ENCODE measurements at regions not wholly inside any gene's neighbourhood (a gene's known extent, or its start where the extent isn't known, plus 50 kb on each side); places are given as distances from the start of the nearest gene placed in this dataset.

DNA sequence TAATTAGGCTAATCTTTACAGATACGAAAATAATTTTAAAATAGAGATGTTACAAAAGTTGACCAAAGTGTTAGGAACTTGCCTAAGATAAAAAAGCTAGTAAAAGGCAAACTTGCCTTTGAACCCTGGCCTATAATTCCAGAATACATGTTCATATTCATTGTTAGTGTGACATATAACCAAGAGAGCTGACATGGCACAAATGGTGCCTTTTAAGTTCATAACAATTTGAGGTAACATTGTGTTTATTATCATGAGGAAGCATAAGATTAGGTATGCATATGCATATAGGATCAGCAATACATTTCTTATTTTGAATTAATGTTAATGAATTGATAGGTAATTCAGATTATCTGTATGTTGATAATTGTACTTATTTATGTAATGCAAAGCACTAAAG lies 1537.9 kb upstream of the PRR20A start:
- ChIA-PET POLR2A (ENCODE audit: unreplicated experiment) (no interaction called here), CTCF (no interaction called here)
- H3K27me3 ChIP-seq (ENCODE audit: low read length) = no peaks in the 10 kb centered on the region
- H4K20me1 ChIP-seq (ENCODE audit: low read length) = no peaks in the 10 kb centered on the region
- BruUV-seq (replicated peaks) = no TSS peak
- no peak overlapping the region for H3K4me2 ChIP-seq (ENCODE audit: low read length)
- no peaks in the 10 kb centered on the region for H3K36me3 ChIP-seq (ENCODE audit: low read depth, low read length)
- H3K9ac ChIP-seq (ENCODE audit: low read length) = no peak overlapping the region
- no peaks in the 10 kb centered on the region for H3K79me2 ChIP-seq (ENCODE audit: low read length)
- H3K9me2 ChIP-seq (replicated peaks; ENCODE audit: low read length) = no peaks in the 10 kb centered on the region
- H3K4me3 ChIP-seq (ENCODE audit: low read length) = no peak overlapping the region
- intact Hi-C loops (cut with micrococcal nuclease) = no loop called here
- H3K9me3 ChIP-seq (ENCODE audit: low read length) = no peaks in the 10 kb centered on the region
- no peaks in the 10 kb centered on the region for H3K4me1 ChIP-seq (ENCODE audit: insufficient read depth, low read length)
- ATAC-seq (no peak), DNase-seq (no peak)
- H3K27ac ChIP-seq (ENCODE audit: low read length) = no peak overlapping the region
- TF ChIP-seq EZH2phosphoT487 (IDR thresholded peaks at IDR 0.05; ENCODE audit: borderline replicate concordance, low read length) (no peak), EZH2 (IDR thresholded peaks at IDR 0.05; ENCODE audit: low read length, unreplicated experiment) (no peak)
- TF ChIP-seq, protein P1, sequence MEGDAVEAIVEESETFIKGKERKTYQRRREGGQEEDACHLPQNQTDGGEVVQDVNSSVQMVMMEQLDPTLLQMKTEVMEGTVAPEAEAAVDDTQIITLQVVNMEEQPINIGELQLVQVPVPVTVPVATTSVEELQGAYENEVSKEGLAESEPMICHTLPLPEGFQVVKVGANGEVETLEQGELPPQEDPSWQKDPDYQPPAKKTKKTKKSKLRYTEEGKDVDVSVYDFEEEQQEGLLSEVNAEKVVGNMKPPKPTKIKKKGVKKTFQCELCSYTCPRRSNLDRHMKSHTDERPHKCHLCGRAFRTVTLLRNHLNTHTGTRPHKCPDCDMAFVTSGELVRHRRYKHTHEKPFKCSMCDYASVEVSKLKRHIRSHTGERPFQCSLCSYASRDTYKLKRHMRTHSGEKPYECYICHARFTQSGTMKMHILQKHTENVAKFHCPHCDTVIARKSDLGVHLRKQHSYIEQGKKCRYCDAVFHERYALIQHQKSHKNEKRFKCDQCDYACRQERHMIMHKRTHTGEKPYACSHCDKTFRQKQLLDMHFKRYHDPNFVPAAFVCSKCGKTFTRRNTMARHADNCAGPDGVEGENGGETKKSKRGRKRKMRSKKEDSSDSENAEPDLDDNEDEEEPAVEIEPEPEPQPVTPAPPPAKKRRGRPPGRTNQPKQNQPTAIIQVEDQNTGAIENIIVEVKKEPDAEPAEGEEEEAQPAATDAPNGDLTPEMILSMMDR (conservative IDR thresholded peaks at IDR 0.05; ENCODE audit: low read depth, low read length) = no peak
- no peak overlapping the region for H2AFZ ChIP-seq (ENCODE audit: low read length)
- no peaks in the 10 kb centered on the region for H3F3A ChIP-seq (ENCODE audit: low read length, unreplicated experiment)

DNA sequence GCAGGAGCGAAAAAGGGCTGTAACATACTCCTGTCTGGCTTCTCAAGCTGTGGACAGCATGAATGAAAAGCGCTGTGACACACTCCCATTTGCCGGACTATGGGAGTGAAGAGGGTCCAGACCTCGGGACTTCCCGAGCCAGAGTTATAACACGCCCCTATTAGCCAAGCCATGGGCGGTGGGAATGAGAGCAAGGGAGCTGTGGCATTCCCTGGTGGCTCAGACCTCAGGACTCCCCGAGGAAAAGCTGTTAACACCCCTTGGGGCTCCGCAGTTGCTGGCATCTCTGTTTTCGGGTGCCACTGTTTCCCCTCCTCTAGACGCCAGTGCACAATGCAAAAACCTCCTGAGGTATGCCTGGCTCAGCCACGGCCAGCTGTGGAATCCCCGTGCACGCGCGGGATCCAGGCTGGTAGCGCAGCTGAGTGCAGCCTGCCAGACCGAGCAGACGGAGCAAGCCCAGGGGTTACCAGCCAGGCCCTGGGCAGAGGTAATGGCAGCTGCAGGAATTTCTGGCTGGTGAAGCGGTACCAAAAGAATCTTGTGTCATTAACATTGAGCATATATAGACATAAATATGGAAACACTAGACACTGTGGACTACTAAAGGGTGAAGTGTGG lies 1534.6 kb upstream of the PRR20A start:
- TF ChIP-seq EZH2 (IDR thresholded peaks at IDR 0.05; ENCODE audit: low read length, unreplicated experiment) (no peak), EZH2phosphoT487 (IDR thresholded peaks at IDR 0.05; ENCODE audit: borderline replicate concordance, low read length) (no peak)
- TF ChIP-seq, protein P1 (conservative IDR thresholded peaks at IDR 0.05; ENCODE audit: low read depth, low read length) = no peak
- H2AFZ ChIP-seq (ENCODE audit: low read length) = no peak overlapping the region
- ATAC-seq (no peak), DNase-seq (no peak)
- intact Hi-C loops (cut with micrococcal nuclease) = no loop called here
- H3K9me3 ChIP-seq (ENCODE audit: low read length) = no peaks in the 10 kb centered on the region
- no peak overlapping the region for H3K27ac ChIP-seq (ENCODE audit: low read length)
- H3K36me3 ChIP-seq (ENCODE audit: low read depth, low read length) = no peaks in the 10 kb centered on the region
- CTCF ChIA-PET = no interaction called here
- H3K4me2 ChIP-seq (ENCODE audit: low read length) = no peak overlapping the region
- POLR2A ChIA-PET (ENCODE audit: unreplicated experiment) = no interaction called here
- BruUV-seq (replicated peaks) = no TSS peak
- H3F3A ChIP-seq (ENCODE audit: low read length, unreplicated experiment) = no peaks in the 10 kb centered on the region
- no peaks in the 10 kb centered on the region for H4K20me1 ChIP-seq (ENCODE audit: low read length)
- H3K9ac ChIP-seq (ENCODE audit: low read length) = no peak overlapping the region
- no peaks in the 10 kb centered on the region for H3K9me2 ChIP-seq (replicated peaks; ENCODE audit: low read length)
- H3K4me1 ChIP-seq (ENCODE audit: insufficient read depth, low read length) = no peaks in the 10 kb centered on the region
- H3K4me3 ChIP-seq (ENCODE audit: low read length) = no peak overlapping the region
- H3K79me2 ChIP-seq (ENCODE audit: low read length) = no peaks in the 10 kb centered on the region
- no peaks in the 10 kb centered on the region for H3K27me3 ChIP-seq (ENCODE audit: low read length)

DNA sequence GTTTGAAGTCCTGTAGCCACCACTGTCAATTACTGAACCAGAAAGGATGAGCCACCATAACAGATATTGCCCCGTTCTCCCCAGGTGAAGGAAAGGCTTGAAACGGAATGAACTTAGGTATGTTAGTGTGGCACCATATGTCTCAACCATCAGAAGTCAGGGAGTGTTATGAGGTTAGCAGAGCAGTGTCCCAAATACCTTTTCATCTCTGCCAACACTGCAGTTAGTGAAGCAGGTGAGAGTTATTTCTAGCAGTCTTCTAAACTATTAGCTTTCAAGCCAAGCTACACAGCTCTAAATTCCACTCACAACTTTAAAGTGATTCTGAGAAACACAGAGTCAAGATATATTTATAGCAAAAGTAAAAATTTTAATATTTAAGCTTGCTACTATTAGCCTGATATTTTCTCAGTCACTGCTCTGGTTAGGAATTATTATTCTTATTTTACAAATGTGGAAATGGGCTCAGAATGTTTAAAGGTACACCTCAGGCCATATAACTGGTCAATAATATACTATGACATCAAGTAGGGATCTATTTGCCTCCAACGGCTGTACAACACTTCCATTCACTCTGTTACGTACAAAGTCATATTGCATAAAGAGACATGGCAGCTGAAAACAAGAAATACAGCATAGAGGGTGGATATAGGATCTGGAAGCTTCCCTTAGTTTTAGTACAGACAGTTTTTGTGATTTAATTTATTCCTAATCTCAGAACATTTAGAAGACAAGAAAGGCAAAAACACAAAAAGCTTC lies 1527.1 kb upstream of the PRR20A start:
- no peak overlapping the region for H3K9ac ChIP-seq (ENCODE audit: low read length)
- no peak overlapping the region for H3K27ac ChIP-seq (ENCODE audit: low read length)
- no TSS peak for BruUV-seq (replicated peaks)
- H3K27me3 ChIP-seq (ENCODE audit: low read length) = no peaks in the 10 kb centered on the region
- DNase-seq (no peak), ATAC-seq (no peak)
- CTCF ChIA-PET = no interaction called here
- no peak overlapping the region for H3K4me2 ChIP-seq (ENCODE audit: low read length)
- H3K9me3 ChIP-seq (ENCODE audit: low read length) = no peaks in the 10 kb centered on the region
- no peaks in the 10 kb centered on the region for H3K79me2 ChIP-seq (ENCODE audit: low read length)
- H3K4me3 ChIP-seq (ENCODE audit: low read length) = no peak overlapping the region
- POLR2A ChIA-PET (ENCODE audit: unreplicated experiment) = no interaction called here
- H3K9me2 ChIP-seq (replicated peaks; ENCODE audit: low read length) = no peaks in the 10 kb centered on the region
- no peaks in the 10 kb centered on the region for H4K20me1 ChIP-seq (ENCODE audit: low read length)
- H2AFZ ChIP-seq (ENCODE audit: low read length) = no peak overlapping the region
- intact Hi-C loops (cut with micrococcal nuclease) = no loop called here
- H3K4me1 ChIP-seq (ENCODE audit: insufficient read depth, low read length) = no peaks in the 10 kb centered on the region
- H3K36me3 ChIP-seq (ENCODE audit: low read depth, low read length) = no peaks in the 10 kb centered on the region
- TF ChIP-seq, protein P1 (conservative IDR thresholded peaks at IDR 0.05; ENCODE audit: low read depth, low read length) = no peak
- TF ChIP-seq EZH2phosphoT487 (IDR thresholded peaks at IDR 0.05; ENCODE audit: borderline replicate concordance, low read length) = no peak
- TF ChIP-seq EZH2 (IDR thresholded peaks at IDR 0.05; ENCODE audit: low read length, unreplicated experiment) = no peak
- no peaks in the 10 kb centered on the region for H3F3A ChIP-seq (ENCODE audit: low read length, unreplicated experiment)

Measured in PC-3 (cell line).